ENCODE measurements at regions not wholly inside any gene's neighbourhood (a gene's known extent, or its start where the extent isn't known, plus 50 kb on each side); places are given as distances from the start of the nearest gene placed in this dataset.

GRCh38 chr6:71433441-71433840 is 144.8 kb downstream of the OGFRL1 start:
- no peak for DNase-seq

GRCh38 chr6:71444222-71444621 is 155.6 kb downstream of the OGFRL1 start:
- H3K4me3 ChIP-seq (ENCODE audit: low read depth, low read length): no peak overlapping the region
- H3K27me3 ChIP-seq (replicated peaks): no peaks in the 10 kb centered on the region
- no peak overlapping the region for H3K27ac ChIP-seq
- in situ Hi-C loops (cut with HindIII; ENCODE audit: low pct_ligation_motif_present, low sequenced_read_pairs): no loop called here
- H3K36me3 ChIP-seq (replicated peaks): no peaks in the 10 kb centered on the region
- peak; percentile 7 for TF ChIP-seq CTCF (IDR thresholded peaks at IDR 0.05; ENCODE audit: low read depth, low read length, missing control alignments)
- no peak for DNase-seq

More at GRCh38 chr6:71433441-71433840, 144.8 kb downstream of the OGFRL1 start:
- in situ Hi-C loops (cut with HindIII; ENCODE audit: low pct_ligation_motif_present, low sequenced_read_pairs): no loop called here
- H3K4me3 ChIP-seq (ENCODE audit: low read depth, low read length): no peak overlapping the region
- H3K36me3 ChIP-seq (replicated peaks): no peaks in the 10 kb centered on the region
- H3K27ac ChIP-seq: no peak overlapping the region
- no peaks in the 10 kb centered on the region for H3K27me3 ChIP-seq (replicated peaks)
- TF ChIP-seq CTCF (IDR thresholded peaks at IDR 0.05; ENCODE audit: low read depth, low read length, missing control alignments): no peak

DNA sequence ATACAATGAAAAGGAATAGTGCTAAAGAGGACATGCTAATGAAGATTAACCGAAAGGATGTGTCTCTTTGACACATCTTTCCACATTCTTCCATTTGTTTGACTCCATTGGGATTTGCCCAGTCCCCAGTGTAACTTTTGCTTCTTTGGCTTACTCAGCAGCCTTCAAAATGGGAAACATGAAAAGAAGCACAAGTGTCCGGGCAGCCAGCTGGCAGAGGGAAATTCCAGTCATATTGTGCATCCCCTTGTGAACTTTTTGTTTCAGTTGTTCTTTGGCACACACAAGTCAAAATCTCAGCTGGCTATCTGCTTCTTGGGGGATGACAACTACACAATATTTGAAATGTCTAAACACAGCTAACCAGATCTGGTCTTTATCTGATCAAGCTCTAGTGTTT is 157.4 kb downstream of the OGFRL1 start:
- Histone ChIP-seq H3K27me3 (replicated peaks) (no peaks in the 10 kb centered on the region), H3K36me3 (replicated peaks) (no peaks in the 10 kb centered on the region), H3K4me3 (ENCODE audit: low read depth, low read length) (no peak overlapping the region), H3K27ac (no peak overlapping the region)
- in situ Hi-C loops (cut with HindIII; ENCODE audit: low pct_ligation_motif_present, low sequenced_read_pairs): no loop called here
- DNase-seq: no peak
- TF ChIP-seq CTCF (IDR thresholded peaks at IDR 0.05; ENCODE audit: low read depth, low read length, missing control alignments): no peak

GRCh38 chr6:71446470-71446869 is 157.9 kb downstream of the OGFRL1 start:
- TF ChIP-seq CTCF (IDR thresholded peaks at IDR 0.05; ENCODE audit: low read depth, low read length, missing control alignments): no peak
- Histone ChIP-seq H3K36me3 (replicated peaks) (no peaks in the 10 kb centered on the region), H3K27ac (no peak overlapping the region), H3K27me3 (replicated peaks) (no peaks in the 10 kb centered on the region), H3K4me3 (ENCODE audit: low read depth, low read length) (no peak overlapping the region)
- no peak for DNase-seq
- in situ Hi-C loops (cut with HindIII; ENCODE audit: low pct_ligation_motif_present, low sequenced_read_pairs): no loop called here

GRCh38 chr6:71452697-71453370 is 164.2 kb downstream of the OGFRL1 start:
- Histone ChIP-seq H3K27ac (no peak overlapping the region), H3K27me3 (replicated peaks) (no peaks in the 10 kb centered on the region), H3K4me3 (ENCODE audit: low read depth, low read length) (no peak overlapping the region), H3K36me3 (replicated peaks) (no peaks in the 10 kb centered on the region)
- no peak for DNase-seq
- in situ Hi-C loops (cut with HindIII; ENCODE audit: low pct_ligation_motif_present, low sequenced_read_pairs): no loop called here
- no peak for TF ChIP-seq CTCF (IDR thresholded peaks at IDR 0.05; ENCODE audit: low read depth, low read length, missing control alignments)

- in situ Hi-C loops (cut with HindIII; ENCODE audit: low pct_ligation_motif_present, low sequenced_read_pairs): no loop called here
- DNase-seq: no peak
- H3K27me3 ChIP-seq (replicated peaks): no peaks in the 10 kb centered on the region
- no peak overlapping the region for H3K27ac ChIP-seq
- no peak overlapping the region for H3K4me3 ChIP-seq (ENCODE audit: low read depth, low read length)
- no peak for TF ChIP-seq CTCF (IDR thresholded peaks at IDR 0.05; ENCODE audit: low read depth, low read length, missing control alignments)
- no peaks in the 10 kb centered on the region for H3K36me3 ChIP-seq (replicated peaks)
These were observed 164.7 kb downstream of the OGFRL1 start for GRCh38 chr6:71453371-71453706.

Measured in brain microvascular endothelial cell (primary cell).